HFFc6 (cell line): ENCODE measurements at regions not wholly inside any gene's neighbourhood (a gene's known extent, or its start where the extent isn't known, plus 50 kb on each side); places are given as distances from the start of the nearest gene placed in this dataset.

Experiments
- DNase-seq: peaks from one replicate; pipeline ENCODE4 v3.0.0-alpha.2; 2018
- H3K27ac Mint-ChIP-seq: 2 replicates; pipeline ENCODE4 v1.8.0; 2020; ENCODE audit warnings: mild to moderate bottlenecking, mixed read lengths
- H3K27me3 Mint-ChIP-seq: 2 replicates; pipeline ENCODE4 v1.8.0; 2021; ENCODE audit warnings: mild to moderate bottlenecking, moderate library complexity, mixed read lengths; ENCODE audit not compliant: insufficient read depth
- H3K36me3 Mint-ChIP-seq: 2 replicates; pipeline ENCODE4 v1.8.0; 2021; ENCODE audit warnings: low read depth, mixed read lengths
- H3K4me1 Mint-ChIP-seq: 2 replicates; pipeline ENCODE4 v1.8.0; 2020; ENCODE audit warnings: low read depth, mixed read lengths
- H3K4me3 Mint-ChIP-seq: 2 replicates; pipeline ENCODE4 v1.8.0; 2020; ENCODE audit warnings: mild to moderate bottlenecking, moderate library complexity, mixed read lengths
- H3K9me3 Mint-ChIP-seq: 2 replicates; pipeline ENCODE4 v1.8.0; 2020; ENCODE audit warnings: mild to moderate bottlenecking, mixed read lengths
- CTCF ChIP-seq: fragments of 200-600 bp; sonication (generic); IDR thresholded peaks from 2 replicates; pipeline ENCODE4 v1.5.0; 2021; ENCODE audit warnings: antibody characterized with exemption, mild to moderate bottlenecking

DNA sequence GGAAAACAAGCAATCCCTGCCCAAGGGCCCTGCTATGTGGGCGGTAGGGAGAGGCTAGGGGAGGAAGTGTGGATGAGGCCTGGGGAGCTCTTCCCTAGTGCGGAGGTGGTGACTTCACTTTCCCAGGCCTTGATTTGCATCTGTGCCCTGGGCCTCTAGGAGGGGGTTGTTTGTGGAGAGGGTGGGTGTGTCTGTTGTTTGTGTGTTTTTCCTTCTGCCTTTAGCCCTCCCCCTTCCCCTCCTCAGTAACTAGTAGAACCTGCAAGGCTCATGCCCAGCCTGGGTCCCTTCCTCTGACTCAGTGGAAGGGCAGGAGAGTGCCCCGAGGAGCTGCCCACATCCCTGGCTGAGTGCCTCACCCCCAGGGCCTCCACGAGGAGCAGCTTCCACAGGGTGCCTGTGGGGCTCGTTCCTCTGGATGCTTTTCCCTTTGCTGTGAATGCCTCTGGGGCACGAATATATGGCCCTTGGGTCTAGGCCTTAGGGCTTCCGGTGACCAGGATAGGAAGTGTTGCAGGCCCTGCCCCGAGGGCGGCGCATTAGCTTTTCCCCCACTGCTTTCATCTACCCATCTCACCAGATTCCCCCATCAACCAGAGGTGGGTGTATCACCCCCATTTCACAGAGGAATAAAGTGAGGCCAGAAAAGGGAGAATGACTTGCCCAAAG lies 89.4 kb upstream of the DUSP5 start:
- DNase-seq, result peak; percentile 66
- peak overlapping the region; percentile 98 for H3K27ac Mint-ChIP-seq
- no peaks in the 10 kb centered on the region for H3K9me3 Mint-ChIP-seq
- peak overlapping the region; percentile 29; the same call in 1 of the 2 replicates for H3K4me3 Mint-ChIP-seq
- H3K27me3 Mint-ChIP-seq, result no peaks in the 10 kb centered on the region
- TF ChIP-seq CTCF, result no peak
- H3K4me1 Mint-ChIP-seq, result peaks cover 82% of the 10 kb centered on the region
- H3K36me3 Mint-ChIP-seq, result no peaks in the 10 kb centered on the region

DNA sequence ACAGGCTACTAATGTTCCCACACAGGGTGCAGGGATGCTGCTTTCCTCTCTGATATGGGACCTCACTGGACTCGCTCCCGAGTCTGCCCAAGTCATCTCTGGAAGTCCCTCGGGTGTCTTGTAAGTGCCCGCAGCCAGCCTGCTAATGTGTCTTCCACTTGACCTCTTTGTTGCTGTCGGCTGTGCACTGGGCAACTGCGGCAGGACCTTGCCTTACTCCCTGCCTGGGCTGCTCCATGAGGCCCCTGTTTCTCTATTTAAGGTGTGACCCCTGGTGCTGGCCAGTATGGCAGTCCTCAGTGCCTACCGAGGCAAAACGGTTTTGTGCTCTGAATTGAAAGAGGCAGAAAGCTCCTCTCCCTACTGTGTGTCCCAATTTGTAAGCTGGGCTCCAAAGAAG lies 88.8 kb upstream of the DUSP5 start:
- H3K9me3 Mint-ChIP-seq, result no peaks in the 10 kb centered on the region
- peaks cover 89% of the 10 kb centered on the region for H3K4me1 Mint-ChIP-seq
- peak overlapping the region; percentile 98 for H3K27ac Mint-ChIP-seq
- no peaks in the 10 kb centered on the region for H3K27me3 Mint-ChIP-seq
- no peak for TF ChIP-seq CTCF
- H3K4me3 Mint-ChIP-seq, result no peak overlapping the region
- DNase-seq, result no peak
- H3K36me3 Mint-ChIP-seq, result no peaks in the 10 kb centered on the region

GRCh38 chr10:110409488-110409887 lies 88.2 kb upstream of the DUSP5 start:
- no peaks in the 10 kb centered on the region for H3K27me3 Mint-ChIP-seq
- H3K9me3 Mint-ChIP-seq, result no peaks in the 10 kb centered on the region
- H3K4me3 Mint-ChIP-seq, result peak overlapping the region; percentile 74; the same call in 1 of the 2 replicates
- peak overlapping the region; percentile 98 for H3K27ac Mint-ChIP-seq
- no peak for DNase-seq
- no peaks in the 10 kb centered on the region for H3K36me3 Mint-ChIP-seq
- TF ChIP-seq CTCF, result no peak
- peaks cover 89% of the 10 kb centered on the region for H3K4me1 Mint-ChIP-seq

DNA sequence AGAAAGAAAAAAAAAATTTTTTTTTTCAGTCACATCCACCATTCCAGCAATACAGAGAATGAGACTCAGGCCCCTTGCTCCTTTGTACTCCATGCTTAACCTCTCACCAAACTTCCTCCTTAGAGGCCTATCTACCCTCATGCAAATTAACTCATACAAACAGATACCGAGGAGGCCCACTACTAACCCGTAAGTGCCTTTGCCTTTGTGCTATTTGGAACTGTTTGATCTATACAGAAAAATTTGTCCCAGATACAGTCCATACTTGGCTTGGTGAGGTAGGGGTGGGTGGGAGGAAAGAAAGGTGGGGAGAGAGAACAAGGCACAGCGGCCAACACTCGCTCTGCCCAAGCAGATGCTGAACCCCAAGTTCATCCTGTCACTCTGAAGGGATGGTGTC lies 87.8 kb upstream of the DUSP5 start:
- peak overlapping the region; percentile 98 for H3K27ac Mint-ChIP-seq
- peak overlapping the region; percentile 74 for H3K4me3 Mint-ChIP-seq

GRCh38 chr10:110410329-110411046 lies 87.2 kb upstream of the DUSP5 start:
- H3K4me3 Mint-ChIP-seq, result peak overlapping the region; percentile 74

More for the DNA sequence above, 87.8 kb upstream of the DUSP5 start:
- no peak for DNase-seq
- peaks cover 89% of the 10 kb centered on the region for H3K4me1 Mint-ChIP-seq
- H3K27me3 Mint-ChIP-seq, result no peaks in the 10 kb centered on the region
- no peak for TF ChIP-seq CTCF
- no peaks in the 10 kb centered on the region for H3K36me3 Mint-ChIP-seq
- H3K9me3 Mint-ChIP-seq, result no peaks in the 10 kb centered on the region

More at GRCh38 chr10:110410329-110411046, 87.2 kb upstream of the DUSP5 start:
- Mint-ChIP-seq H3K27ac (peak overlapping the region; percentile 98), H3K9me3 (no peaks in the 10 kb centered on the region), H3K27me3 (no peaks in the 10 kb centered on the region), H3K4me1 (peaks cover 94% of the 10 kb centered on the region), H3K36me3 (no peaks in the 10 kb centered on the region)
- DNase-seq, result peak; percentile 98
- no peak for TF ChIP-seq CTCF
